Nucleus accumbens (tissue), 56 donors: ENCODE measurements at regions not wholly inside any gene's neighbourhood (a gene's known extent, or its start where the extent isn't known, plus 50 kb on each side); places are given as distances from the start of the nearest gene placed in this dataset.
A peak's percentile ranks its signal among the peaks of the same experiment; 100 is the strongest.
"Not testable (repeated sequence)": the region's sequence is repeated elsewhere in the genome, so short reads cannot be mapped to it uniquely, and the experiment has no call there.

Source experiments
- DNase-seq, 56 donors: peaks; one replicate each; lab custom pipeline; 2025; lab: John Stamatoyannopoulos, UW

DNA sequence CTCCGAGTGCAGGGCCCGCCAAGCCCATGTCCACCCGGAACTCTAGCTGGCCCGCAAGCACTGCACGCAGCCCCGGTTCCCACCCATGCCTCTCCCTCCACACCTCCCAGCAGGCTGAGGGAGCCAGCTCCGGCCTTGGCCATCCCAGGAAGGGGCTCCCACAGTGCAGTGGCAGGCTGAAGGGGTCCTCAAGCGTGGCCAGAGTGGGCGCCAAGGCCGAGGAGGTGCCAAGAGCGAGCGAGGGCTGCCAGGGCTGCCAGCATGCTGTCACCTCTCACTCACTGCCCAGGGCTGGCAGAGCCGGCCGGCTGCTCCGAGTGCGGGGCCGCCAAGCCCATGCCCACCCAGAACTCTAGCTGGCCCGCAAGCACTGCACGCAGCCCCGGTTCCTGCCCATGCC, 75.5 kb upstream of the TBC1D5 start:
- not testable (repeated sequence) for DNase-seq

DNA sequence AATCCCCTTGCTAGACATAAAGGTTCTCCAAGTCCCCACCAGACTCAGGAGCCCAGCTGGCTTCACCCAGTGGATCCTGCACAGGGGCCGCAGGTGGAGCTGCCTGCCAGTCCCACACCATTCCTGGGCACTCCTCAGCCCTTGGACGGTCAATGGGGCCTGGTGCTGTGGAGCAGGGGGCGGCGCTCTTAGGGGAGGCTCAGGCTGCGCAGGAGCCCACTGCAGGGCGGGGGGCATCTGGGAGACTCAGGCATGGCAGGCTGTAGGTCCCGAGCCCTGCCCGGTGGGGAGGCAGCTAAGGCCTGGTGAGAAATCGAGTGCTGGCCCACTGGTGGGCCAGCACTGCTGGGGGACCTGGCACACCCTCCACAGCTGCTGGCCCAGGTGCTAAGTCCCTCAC, 75.1 kb upstream of the TBC1D5 start:
- no peak for DNase-seq

DNA sequence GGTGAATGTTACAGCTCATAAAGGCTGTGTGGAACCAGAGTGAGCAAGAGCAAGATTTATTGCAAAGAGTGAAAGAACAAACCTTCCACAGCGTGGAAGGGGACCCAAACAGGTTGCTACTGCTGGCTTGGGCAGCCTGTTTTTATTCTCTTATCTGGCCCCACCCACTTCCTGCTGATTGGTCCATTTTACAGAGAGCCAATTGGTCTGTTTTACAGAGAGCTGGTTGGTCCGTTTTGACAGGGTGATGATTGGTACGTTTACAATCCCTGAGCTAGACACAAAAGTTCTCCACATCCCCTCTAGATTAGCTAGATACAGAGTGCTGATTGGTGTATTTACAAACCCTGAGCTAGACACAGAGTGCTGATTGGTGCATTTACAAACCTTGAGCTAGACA, 74.4 kb upstream of the TBC1D5 start:
- not testable (repeated sequence) for DNase-seq

DNA sequence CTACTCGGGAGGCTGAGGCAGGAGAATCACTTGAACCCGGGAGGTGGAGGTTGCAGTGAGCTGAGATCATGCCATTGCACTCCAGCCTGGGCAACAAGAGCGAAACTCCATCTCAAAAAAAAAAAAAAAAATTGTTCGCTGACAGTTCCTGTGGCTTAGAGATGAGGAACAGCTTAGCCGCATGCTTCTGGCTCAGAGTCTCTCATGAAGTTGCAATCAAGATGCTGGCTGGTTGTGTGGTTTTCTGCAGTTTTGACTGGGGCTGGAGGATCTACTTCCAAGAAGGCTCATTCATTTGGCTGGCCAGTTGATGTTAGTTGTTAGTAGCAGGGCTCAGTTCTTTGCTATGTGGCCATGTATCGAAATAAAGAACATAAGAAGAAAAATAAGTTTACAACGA, 69.9 kb upstream of the TBC1D5 start:
- not testable (repeated sequence) for DNase-seq

DNA sequence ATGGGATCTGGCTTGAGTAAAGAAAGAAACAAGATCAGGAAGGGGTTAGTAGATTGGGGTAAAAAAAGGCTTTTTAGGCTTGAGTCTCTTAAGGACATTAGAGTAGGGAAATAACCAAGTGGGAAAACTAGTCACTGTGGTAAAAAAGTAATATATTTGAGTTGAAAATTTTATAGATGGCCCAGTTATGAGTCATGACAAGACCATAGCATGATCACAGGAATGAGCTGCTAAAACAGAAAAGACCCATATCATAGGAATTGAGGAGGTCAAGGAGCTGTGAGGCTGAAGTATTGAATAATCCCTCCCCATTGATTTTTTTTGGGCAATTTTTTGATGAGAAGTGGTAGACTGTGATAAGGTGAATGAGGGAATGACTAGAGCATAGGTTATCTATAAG, 69.2 kb upstream of the TBC1D5 start:
- no peak for DNase-seq

DNA sequence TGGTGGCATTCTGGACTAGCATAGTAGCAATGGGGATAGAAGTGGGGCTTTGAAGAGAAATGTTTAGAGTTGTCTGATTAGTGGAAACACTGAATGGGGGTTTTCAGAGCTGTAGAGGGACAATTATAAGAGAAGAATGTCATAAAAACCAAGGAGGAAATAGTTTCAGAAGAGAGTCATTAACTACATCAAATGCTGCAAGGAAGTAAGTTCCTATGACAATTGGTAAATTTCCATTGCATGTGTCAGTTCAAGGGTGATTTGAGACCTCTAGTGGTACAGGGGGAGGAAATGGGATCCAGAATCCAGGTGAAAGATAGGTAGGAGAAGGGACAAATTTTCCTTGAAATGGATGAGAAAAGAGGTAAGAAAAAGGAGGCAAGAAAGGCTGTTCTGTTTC, 68.3 kb upstream of the TBC1D5 start:
- DNase-seq: no peak

DNA sequence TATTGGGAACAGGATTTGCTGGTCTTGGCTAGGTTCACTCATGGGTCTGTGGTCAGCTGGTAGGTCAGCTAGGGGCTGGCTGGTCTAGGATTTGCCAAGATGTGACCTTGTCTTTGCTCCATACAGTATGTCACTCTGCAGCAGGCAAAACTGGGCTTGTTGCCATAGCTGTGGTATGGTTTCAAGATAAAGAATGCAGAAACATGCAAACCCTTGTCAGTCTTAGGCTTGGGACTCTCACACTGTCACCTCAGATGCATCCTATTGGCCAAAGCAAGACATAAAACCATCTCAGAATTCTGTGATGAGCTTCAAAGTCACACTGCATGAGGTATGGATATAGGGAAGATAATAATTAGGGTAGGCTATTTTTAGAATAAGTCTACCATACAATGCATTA, 66.6 kb upstream of the TBC1D5 start:
- DNase-seq: no peak

DNA sequence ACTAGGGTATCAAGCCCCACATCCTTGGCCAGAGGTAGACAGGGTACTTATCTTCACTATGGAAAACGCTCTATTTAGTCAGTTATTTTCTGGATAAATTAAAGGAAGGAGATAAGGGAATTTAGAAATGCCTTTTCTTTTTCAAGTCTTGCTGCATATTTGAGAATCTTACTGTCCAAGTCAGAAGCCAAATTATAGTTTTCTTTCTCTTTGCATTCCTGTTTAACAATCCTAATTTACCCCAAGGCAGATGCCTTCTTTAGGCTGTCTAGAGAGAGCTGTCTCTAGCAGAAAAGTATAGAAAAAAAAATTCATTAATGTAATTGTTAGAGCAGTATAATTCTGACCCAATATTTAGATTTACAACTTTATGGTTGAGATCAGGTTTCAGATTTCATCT, 64.4 kb upstream of the TBC1D5 start:
- DNase-seq: no peak

DNA sequence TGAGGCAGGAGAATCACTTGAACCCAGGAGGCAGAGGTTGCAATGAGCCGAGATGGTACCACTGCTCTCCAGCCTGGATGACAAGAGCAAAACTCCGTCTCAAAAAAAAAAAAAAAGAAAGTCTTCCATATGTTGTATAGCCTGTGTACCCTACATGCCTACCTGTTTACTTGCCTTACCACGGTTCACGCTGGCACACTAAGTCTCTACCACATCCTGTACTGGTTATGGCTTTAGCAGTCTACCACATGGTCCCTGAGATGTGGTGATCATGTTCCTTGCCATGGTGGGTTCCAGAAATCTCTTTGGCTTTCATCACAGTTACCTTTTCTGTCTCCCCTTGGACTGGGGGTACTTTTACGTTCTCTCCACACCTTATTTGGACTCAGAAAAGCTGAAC, 63.8 kb upstream of the TBC1D5 start:
- no peak for DNase-seq

DNA sequence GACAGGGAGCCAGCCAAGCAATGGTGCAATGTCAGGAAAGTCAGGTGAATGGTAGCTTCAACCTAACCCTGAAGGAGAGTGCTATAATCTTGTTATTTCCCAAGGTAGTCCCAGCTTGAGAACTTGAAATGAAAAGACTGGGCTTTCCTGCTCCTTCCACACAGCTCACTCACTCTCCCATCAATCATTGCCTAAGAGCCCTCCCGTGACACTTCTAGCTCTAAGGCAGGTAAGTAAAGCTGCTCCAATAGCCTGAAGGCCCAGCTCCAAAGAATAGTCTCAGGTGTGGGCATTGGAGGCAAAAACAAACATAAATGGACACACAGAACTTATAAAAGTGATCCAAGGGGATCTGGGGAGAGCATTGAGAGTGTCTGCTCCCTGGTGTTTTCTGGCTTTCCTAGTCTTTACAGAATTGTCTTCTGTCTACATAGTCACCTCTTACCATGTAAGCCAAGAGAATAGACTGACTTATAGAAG, 63.1 kb upstream of the TBC1D5 start:
- no peak for DNase-seq

DNA sequence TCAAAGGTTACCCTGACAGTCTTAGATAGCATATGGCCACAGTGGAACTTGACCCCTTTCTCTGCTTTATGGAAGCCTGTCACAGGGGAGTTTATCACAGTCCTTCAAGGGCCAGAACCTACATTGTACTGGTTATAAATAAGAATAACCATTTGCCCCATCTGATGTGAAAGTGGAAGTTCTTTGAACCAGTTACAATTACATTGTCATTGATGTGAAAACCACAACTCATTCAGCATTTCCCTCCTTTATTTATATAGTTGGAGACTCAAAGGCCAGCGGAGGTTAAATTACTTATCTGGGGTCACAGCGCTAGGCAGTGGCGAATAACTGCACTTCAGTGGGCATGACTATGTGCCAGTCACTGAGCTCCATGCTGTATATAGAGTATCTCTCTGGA, 60.5 kb upstream of the TBC1D5 start:
- DNase-seq: no peak

DNA sequence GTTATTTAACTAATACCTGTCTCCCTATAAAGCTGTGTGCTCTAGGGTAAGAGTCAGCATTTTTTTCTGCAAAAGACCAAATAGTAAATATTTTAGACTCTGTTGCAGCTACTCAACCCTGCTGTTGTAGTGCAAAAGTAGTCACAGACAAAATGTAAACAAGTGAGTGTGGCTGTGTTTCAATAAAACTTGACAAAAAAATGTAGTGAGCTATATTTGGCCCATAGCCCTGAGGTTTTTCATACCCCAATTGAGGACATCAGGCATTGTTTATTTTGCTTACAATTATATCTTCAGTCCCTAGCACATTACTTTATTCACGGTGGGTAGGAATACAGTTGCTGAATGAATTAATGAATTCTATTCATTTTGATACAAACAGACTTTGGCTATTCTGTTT, 58.7 kb upstream of the TBC1D5 start:
- DNase-seq: no peak

DNA sequence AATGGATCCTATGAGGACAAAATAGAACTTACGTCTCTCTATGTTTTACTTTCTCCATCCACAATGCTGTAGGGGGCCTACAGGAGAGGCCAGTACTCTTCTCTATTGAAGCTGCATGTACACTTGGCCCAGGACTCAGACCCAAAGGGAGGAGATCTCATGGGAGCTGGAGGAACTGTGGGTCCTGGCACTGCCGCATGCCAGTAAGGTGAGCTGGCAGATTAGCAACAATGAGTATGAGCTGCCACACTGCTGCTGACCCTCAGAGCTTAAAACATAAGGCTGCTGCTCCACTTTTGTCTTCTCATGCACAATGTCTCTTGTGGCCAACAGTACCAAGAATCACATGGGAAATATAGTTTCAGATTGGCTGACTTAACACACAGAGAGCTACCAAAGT, 57.8 kb upstream of the TBC1D5 start:
- DNase-seq: no peak

DNA sequence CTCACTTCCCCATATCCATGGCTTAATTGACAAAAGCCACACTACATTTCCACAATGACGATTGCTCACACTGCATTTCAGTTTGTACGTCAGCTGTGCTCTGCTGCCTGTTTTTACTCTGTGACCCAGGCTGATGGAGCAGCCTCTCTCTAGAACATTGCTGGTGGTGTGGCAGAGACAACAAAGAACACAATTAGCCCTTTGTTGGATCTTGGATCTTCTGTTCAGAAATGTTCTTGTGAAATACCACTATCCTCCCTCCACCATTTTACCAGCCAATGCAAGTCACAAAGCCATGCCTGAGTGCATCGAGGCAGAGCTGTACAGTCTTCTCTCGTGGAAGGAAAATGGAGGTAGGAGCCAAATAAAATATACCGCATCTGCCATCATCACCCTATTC, 56.9 kb upstream of the TBC1D5 start:
- DNase-seq: peak in 10 of 56 donors; percentile 2 to 37 (median 6)

DNA sequence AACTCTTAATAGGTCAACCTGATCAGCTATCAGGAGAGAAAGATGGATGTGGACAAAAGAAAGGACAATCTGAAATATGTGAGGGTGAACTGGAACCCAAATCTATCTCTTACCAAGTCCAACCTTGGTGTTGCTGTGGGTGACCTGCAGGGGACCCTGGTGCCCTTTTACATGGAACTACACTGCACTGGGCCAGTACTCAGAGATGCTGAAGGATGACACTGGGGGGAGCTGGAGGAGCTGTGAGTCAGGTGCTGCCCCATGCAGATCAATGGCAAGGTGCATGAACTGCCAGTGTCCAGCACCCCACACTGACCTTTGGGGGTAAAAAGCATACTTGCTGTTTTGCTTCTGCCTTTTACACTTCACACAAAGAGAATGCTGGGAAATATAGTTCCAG, 55.6 kb upstream of the TBC1D5 start:
- DNase-seq: no peak

DNA sequence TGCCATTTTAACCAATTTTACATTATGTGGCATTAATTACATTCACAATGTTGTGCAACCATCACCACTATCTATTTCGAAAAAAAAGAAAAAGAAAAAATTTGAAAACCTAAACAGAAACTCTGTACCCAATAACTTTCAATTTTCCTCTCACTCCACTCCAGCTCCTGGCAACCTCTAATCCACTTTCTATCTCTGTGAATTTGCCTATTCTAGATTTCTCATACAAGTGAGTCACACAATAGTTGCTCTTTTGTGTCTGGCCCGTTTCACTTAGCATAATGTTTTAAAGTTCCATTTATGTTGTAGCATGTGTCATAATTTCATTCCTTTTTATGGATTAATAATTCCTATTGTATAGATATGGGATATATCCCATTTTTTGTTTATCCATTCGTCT, 53.3 kb upstream of the TBC1D5 start:
- DNase-seq: no peak

DNA sequence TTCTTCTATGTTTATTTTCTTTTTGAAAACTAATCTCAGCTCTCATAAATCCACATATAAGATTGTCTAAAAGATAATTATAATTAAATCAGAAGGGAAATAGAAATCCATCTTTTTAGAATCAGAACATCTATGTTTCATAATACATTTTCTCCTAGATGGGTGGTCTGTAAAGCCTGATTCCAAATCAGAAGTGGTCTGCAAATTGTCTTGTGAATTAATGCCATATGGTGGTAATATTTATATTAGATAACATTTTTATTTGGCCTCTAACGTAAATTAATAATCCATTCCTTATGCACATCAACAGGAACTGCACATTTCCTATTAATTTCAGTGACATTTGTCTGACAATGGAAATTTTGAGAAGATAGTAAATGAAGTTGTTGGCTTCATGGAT, 52.8 kb upstream of the TBC1D5 start:
- DNase-seq: no peak

DNA sequence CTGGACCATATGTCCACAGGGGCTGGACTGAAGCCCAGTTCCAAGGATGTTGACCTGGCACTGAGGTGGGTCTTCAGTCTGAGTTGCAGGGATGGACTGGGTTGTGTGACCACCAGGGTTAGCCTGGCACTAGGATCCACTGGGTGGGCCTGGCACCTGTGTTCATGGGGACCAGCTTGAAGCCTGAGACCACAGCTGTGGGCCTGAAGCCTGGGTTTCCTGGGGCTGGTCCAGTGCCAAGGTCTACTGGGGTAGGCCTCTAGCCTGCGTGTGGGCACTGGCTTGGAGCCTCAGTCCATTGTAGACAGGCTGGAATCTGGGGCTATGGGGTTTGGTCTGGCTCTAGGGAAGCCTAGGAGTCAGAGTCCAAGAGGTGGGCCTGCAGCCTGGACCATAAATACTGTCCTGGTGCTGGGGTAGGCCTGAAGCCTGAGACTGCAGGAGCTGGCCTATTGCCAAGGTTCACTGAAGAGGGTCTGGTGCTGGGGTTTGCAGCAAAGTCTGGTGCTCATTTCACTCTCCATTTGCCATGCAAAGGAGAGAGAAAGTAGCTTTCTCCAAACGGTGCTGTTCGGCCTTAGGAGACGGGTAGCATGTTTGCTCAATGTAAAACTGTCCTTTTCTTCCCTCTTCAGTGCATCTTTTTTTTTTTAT, 51.2 kb upstream of the TBC1D5 start:
- no peak for DNase-seq
